ENCODE measurements at regions not wholly inside any gene's neighbourhood (a gene's known extent, or its start where the extent isn't known, plus 50 kb on each side); places are given as distances from the start of the nearest gene placed in this dataset.

DNA sequence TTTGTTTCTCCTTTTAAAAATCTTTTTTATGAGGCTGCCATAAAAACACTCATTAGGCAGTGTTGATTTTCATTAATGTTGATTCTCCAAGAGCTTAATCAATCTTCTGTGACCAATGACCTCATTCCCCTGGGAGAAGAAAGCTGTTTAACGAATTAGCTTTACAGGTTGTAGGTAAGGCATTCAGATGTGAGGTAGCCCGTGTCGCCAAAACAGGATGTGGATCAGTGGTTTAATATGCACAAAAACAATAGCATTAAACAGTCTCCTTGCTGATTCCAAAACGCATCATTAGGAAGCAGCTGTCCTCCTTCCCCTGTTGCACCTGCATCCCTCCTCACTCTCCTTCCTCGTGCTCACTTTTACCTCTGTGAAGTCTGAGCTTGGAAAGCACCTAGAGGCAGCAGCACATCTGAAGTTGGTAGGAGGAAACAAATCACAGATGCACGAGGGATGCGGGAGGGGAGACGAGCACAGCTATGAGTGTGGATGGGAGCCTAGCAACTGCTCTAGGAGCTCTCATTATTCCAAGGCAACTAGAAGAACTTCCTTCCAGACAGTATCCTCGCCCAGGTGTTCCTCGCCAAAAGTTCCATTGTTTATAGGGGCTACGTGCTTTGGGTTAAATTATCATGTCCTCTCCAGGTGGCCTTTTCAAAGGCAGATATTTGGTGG is 179.4 kb upstream of the SNX19 start:
- Histone ChIP-seq H3K4me2 (ENCODE audit: insufficient read depth, low read length) (no peak overlapping the region), H4K20me1 (ENCODE audit: insufficient read depth, low read length) (no peaks in the 10 kb centered on the region), H3K4me1 (ENCODE audit: insufficient read depth, low read length) (no peaks in the 10 kb centered on the region), H3K79me2 (ENCODE audit: insufficient read depth, low read length) (no peaks in the 10 kb centered on the region), H3K4me3 (ENCODE audit: low read depth in 1 of 2, low read length in 2 of 2) (no peak overlapping the region), H3K9ac (ENCODE audit: low read depth, low read length) (no peak overlapping the region), H3K36me3 (ENCODE audit: insufficient read depth, low read length) (no peaks in the 10 kb centered on the region), H3K9me3 (ENCODE audit: insufficient read depth, low read length, severe bottlenecking) (no peaks in the 10 kb centered on the region), H3K27me3 (ENCODE audit: insufficient read depth, low read length, poor library complexity) (no peaks in the 10 kb centered on the region), H3K27ac (ENCODE audit: low read length) (no peak overlapping the region), H2AFZ (ENCODE audit: low read depth, low read length) (no peak overlapping the region)
- DNase-seq (no peak), ATAC-seq (ENCODE audit: insufficient read depth, low read depth) (no peak)
- no peak for TF ChIP-seq EZH2 (IDR thresholded peaks at IDR 0.05; ENCODE audit: borderline replicate concordance, low read depth, low read length, severe bottlenecking)
- TF ChIP-seq, protein P1, sequence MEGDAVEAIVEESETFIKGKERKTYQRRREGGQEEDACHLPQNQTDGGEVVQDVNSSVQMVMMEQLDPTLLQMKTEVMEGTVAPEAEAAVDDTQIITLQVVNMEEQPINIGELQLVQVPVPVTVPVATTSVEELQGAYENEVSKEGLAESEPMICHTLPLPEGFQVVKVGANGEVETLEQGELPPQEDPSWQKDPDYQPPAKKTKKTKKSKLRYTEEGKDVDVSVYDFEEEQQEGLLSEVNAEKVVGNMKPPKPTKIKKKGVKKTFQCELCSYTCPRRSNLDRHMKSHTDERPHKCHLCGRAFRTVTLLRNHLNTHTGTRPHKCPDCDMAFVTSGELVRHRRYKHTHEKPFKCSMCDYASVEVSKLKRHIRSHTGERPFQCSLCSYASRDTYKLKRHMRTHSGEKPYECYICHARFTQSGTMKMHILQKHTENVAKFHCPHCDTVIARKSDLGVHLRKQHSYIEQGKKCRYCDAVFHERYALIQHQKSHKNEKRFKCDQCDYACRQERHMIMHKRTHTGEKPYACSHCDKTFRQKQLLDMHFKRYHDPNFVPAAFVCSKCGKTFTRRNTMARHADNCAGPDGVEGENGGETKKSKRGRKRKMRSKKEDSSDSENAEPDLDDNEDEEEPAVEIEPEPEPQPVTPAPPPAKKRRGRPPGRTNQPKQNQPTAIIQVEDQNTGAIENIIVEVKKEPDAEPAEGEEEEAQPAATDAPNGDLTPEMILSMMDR (IDR thresholded peaks at IDR 0.05; ENCODE audit: borderline replicate concordance, extremely low read depth, low read length, poor library complexity, severe bottlenecking): no peak

DNA sequence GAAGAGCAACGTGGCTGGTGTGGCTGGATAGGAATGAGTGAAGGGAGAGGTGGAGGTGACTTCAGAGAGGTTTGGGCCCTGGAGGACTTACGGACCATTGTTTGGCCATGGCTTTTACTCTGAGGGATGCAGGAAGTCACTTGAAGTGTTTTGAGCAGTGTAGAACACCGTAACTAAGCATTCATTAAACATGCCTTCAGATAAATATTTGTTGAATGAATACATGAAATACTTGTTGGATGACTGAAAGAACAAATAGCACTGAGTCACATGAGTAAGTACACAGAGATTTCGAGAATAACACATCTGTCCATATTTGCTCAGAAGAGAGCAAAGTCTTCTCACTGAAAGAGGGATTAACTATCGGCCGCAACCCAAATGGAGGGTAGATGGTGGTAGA is 182.7 kb upstream of the SNX19 start:
- TF ChIP-seq, protein P1 (IDR thresholded peaks at IDR 0.05; ENCODE audit: borderline replicate concordance, extremely low read depth, low read length, poor library complexity, severe bottlenecking): no peak
- TF ChIP-seq EZH2 (IDR thresholded peaks at IDR 0.05; ENCODE audit: borderline replicate concordance, low read depth, low read length, severe bottlenecking): no peak
- DNase-seq: no peak
- Histone ChIP-seq H3K79me2 (ENCODE audit: insufficient read depth, low read length) (no peaks in the 10 kb centered on the region), H3K4me3 (ENCODE audit: low read depth in 1 of 2, low read length in 2 of 2) (no peak overlapping the region), H3K9ac (ENCODE audit: low read depth, low read length) (no peak overlapping the region), H3K36me3 (ENCODE audit: insufficient read depth, low read length) (no peaks in the 10 kb centered on the region), H3K4me1 (ENCODE audit: insufficient read depth, low read length) (no peaks in the 10 kb centered on the region), H3K4me2 (ENCODE audit: insufficient read depth, low read length) (no peak overlapping the region), H3K9me3 (ENCODE audit: insufficient read depth, low read length, severe bottlenecking) (no peaks in the 10 kb centered on the region), H3K27ac (ENCODE audit: low read length) (no peak overlapping the region), H3K27me3 (ENCODE audit: insufficient read depth, low read length, poor library complexity) (no peaks in the 10 kb centered on the region), H4K20me1 (ENCODE audit: insufficient read depth, low read length) (no peaks in the 10 kb centered on the region), H2AFZ (ENCODE audit: low read depth, low read length) (no peak overlapping the region)
- no peak for ATAC-seq (ENCODE audit: insufficient read depth, low read depth)

- no peaks in the 10 kb centered on the region for H4K20me1 ChIP-seq (ENCODE audit: insufficient read depth, low read length)
- no peak overlapping the region for H3K9ac ChIP-seq (ENCODE audit: low read depth, low read length)
- H3K36me3 ChIP-seq (ENCODE audit: insufficient read depth, low read length): no peaks in the 10 kb centered on the region
- no peak for ATAC-seq (ENCODE audit: insufficient read depth, low read depth)
- no peak overlapping the region for H2AFZ ChIP-seq (ENCODE audit: low read depth, low read length)
- H3K4me2 ChIP-seq (ENCODE audit: insufficient read depth, low read length): no peak overlapping the region
- H3K79me2 ChIP-seq (ENCODE audit: insufficient read depth, low read length): no peaks in the 10 kb centered on the region
- TF ChIP-seq, protein P1 (IDR thresholded peaks at IDR 0.05; ENCODE audit: borderline replicate concordance, extremely low read depth, low read length, poor library complexity, severe bottlenecking): no peak
- no peak for TF ChIP-seq EZH2 (IDR thresholded peaks at IDR 0.05; ENCODE audit: borderline replicate concordance, low read depth, low read length, severe bottlenecking)
- H3K9me3 ChIP-seq (ENCODE audit: insufficient read depth, low read length, severe bottlenecking): no peaks in the 10 kb centered on the region
- H3K27ac ChIP-seq (ENCODE audit: low read length): no peak overlapping the region
- no peaks in the 10 kb centered on the region for H3K4me1 ChIP-seq (ENCODE audit: insufficient read depth, low read length)
- H3K4me3 ChIP-seq (ENCODE audit: low read depth in 1 of 2, low read length in 2 of 2): no peak overlapping the region
- DNase-seq: no peak
- peaks cover 2% of the 10 kb centered on the region for H3K27me3 ChIP-seq (ENCODE audit: insufficient read depth, low read length, poor library complexity)
Observed at GRCh38 chr11:131099746-131100145, 183.5 kb upstream of the SNX19 start.
